GM10266 (cell line): ENCODE measurements at regions not wholly inside any gene's neighbourhood (a gene's known extent, or its start where the extent isn't known, plus 50 kb on each side); places are given as distances from the start of the nearest gene placed in this dataset.
A peak's percentile ranks its signal among the peaks of the same experiment; 100 is the strongest.

Experiments
- DNase-seq: peaks from one replicate; pipeline ENCODE4 v3.0.0; 2012; ENCODE audit errors: extremely low spot score
- CTCF ChIP-seq: IDR thresholded peaks from 2 replicates; pipeline ENCODE4 v1.5.1; 2012; ENCODE audit warnings: mild to moderate bottlenecking, low read depth; ENCODE audit not compliant: control insufficient read depth, insufficient read depth; ENCODE audit errors: missing control alignments

- no peak for DNase-seq
- no peak for TF ChIP-seq CTCF
These were observed 200.7 kb upstream of the FOXN2 start for GRCh38 chr2:48113767-48114166.

- peak; percentile 38 for DNase-seq
- TF ChIP-seq CTCF: no peak
These were observed 200.2 kb upstream of the FOXN2 start for GRCh38 chr2:48114256-48114655.

GRCh38 chr2:48116497-48116896, 198.0 kb upstream of the FOXN2 start:
- DNase-seq: no peak
- TF ChIP-seq CTCF: no peak

- TF ChIP-seq CTCF: no peak
- DNase-seq: no peak
These were observed 195.6 kb upstream of the FOXN2 start for GRCh38 chr2:48118895-48119294.

- no peak for TF ChIP-seq CTCF
- no peak for DNase-seq
These were observed 194.4 kb upstream of the FOXN2 start for GRCh38 chr2:48120112-48120511.

GRCh38 chr2:48120759-48121242, 193.7 kb upstream of the FOXN2 start:
- TF ChIP-seq CTCF: no peak
- no peak for DNase-seq

- no peak for TF ChIP-seq CTCF
- no peak for DNase-seq
These were observed 192.3 kb upstream of the FOXN2 start for GRCh38 chr2:48122166-48122565.
